ENCODE measurements at regions not wholly inside any gene's neighbourhood (a gene's known extent, or its start where the extent isn't known, plus 50 kb on each side); places are given as distances from the start of the nearest gene placed in this dataset.

DNA sequence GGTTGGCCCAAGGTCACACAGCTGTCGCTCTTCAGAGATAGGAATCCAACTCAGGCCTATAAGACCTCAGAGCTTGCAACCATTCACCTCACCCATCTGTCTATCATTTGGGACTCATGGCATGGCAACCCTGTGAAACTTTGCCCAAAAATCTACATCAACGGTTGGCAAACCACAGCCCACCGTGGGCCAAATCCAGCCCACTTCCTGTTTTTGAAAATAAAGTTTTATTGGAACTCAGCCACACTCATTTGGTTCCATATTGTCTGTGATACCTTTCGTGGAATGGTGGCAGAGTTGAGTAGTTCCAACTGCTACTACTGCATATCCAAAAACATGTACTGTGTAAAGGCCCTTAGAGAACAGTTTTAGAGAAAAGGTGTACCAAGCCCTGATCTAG lies 307.8 kb downstream of the MN1 start:
- no peak overlapping the region for H2AK5ac ChIP-seq (ENCODE audit: low read depth, low read length)
- no peak overlapping the region for H2BK120ac ChIP-seq (replicated peaks; ENCODE audit: low read depth, low read length)
- H3K79me1 ChIP-seq (ENCODE audit: low read depth, low read length) = no peaks in the 10 kb centered on the region
- no peak overlapping the region for H3K4ac ChIP-seq (replicated peaks; ENCODE audit: insufficient read length, low read depth, low read length)
- H4K5ac ChIP-seq (ENCODE audit: insufficient read length, low read depth, low read length) = no peak overlapping the region
- no peak overlapping the region for H2BK12ac ChIP-seq (ENCODE audit: low read depth, low read length)
- POLR2A ChIA-PET (ENCODE audit: partially characterized antibody) = no interaction called here
- H3K4me2 ChIP-seq (ENCODE audit: insufficient read depth in 1 of 2, low read depth in 2 of 2, low read length in 2 of 2) = no peak overlapping the region
- no peak overlapping the region for H3K27ac ChIP-seq (ENCODE audit: low read depth, low read length)
- no peak overlapping the region for H2BK15ac ChIP-seq (ENCODE audit: low read length)
- no peak for FAIRE-seq
- peaks cover 0 to 7% (median 3%) of the 10 kb centered on the region in 4 experiments; a peak in 4 of 7 replicates for H3K4me1 ChIP-seq (replicated peaks in 1 of 4; ENCODE audit: control insufficient read depth in 3 of 4, insufficient read depth in 4 of 4, low read length in 3 of 4)
- no peak overlapping the region for H3K56ac ChIP-seq (replicated peaks; ENCODE audit: insufficient read length, low read depth, low read length)
- no peak overlapping the region for H3K4me3 ChIP-seq (ENCODE audit: extremely low read depth in 1 of 4, insufficient read depth in 2 of 4, low read depth in 3 of 4, low read length in 4 of 4)
- WGBS, 2 experiments (ENCODE audit: extremely low coverage in 1 of 2, insufficient coverage in 1 of 2, insufficient read length in 1 of 2, insufficient replicate concordance in 2 of 2, low coverage in 1 of 2, low lambda C conversion rate in 2 of 2, missing lambda C conversion rate in 1 of 2) = 92% methylated on average over 4 of the region's 4 CpGs; no CpG with 5 or more reads in 1 of the 2 experiments
- no peak overlapping the region for H3K23ac ChIP-seq (ENCODE audit: insufficient read length)
- H3K9me3 ChIP-seq (ENCODE audit: insufficient read depth in 2 of 2, low read depth in 1 of 2, low read length in 1 of 2) = no peaks in the 10 kb centered on the region
- no peak overlapping the region for H2BK5ac ChIP-seq (ENCODE audit: low read depth, low read length)
- no peak overlapping the region for H3K14ac ChIP-seq (ENCODE audit: insufficient read length)
- no peak for DNase-seq (ENCODE audit: low read depth in 1 of 2, low spot score in 2 of 2)
- H2AFZ ChIP-seq (ENCODE audit: low read length) = no peak overlapping the region
- no peaks in the 10 kb centered on the region for H4K20me1 ChIP-seq (replicated peaks in 1 of 2; ENCODE audit: control insufficient read depth in 1 of 2, insufficient read depth in 2 of 2, low read length in 2 of 2)
- H3K18ac ChIP-seq (ENCODE audit: extremely low read depth, low read length) = no peak overlapping the region; the same call in 1 of the 2 replicates
- CTCF ChIA-PET (ENCODE audit: partially characterized antibody) = interaction anchor here (1.4 kb wide), 1 partner anchor 89 kb away, joined by 3 read pairs; no protein-coding TSS in a partner anchor
- no peaks in the 10 kb centered on the region for H3K27me3 ChIP-seq (replicated peaks in 1 of 4; ENCODE audit: control insufficient read depth in 3 of 4, extremely low read depth in 1 of 4, insufficient read depth in 3 of 4, low read length in 3 of 4)
- no peak overlapping the region for H2BK20ac ChIP-seq (ENCODE audit: low read length)
- H3K79me2 ChIP-seq (ENCODE audit: control insufficient read depth in 1 of 2, insufficient read depth in 2 of 2, low read length in 2 of 2) = no peaks in the 10 kb centered on the region
- H4K91ac ChIP-seq (replicated peaks; ENCODE audit: insufficient read length, low read length) = no peak overlapping the region
- no peaks in the 10 kb centered on the region for H3K36me3 ChIP-seq (ENCODE audit: control insufficient read depth in 2 of 4, insufficient read depth in 4 of 4, low read length in 3 of 4)
- no peaks in the 10 kb centered on the region for H3K23me2 ChIP-seq (ENCODE audit: low read depth, low read length)
- no peak overlapping the region for H4K8ac ChIP-seq (ENCODE audit: extremely low read depth, insufficient read depth, low read length)
- H3K9ac ChIP-seq (replicated peaks in 1 of 4; ENCODE audit: extremely low read depth in 1 of 4, low read depth in 3 of 4, low read length in 3 of 4) = no peak overlapping the region
- no peak for TF ChIP-seq SP4 (IDR thresholded peaks at IDR 0.05; ENCODE audit: low read length)
- no peak for TF ChIP-seq TAF7 (optimal IDR thresholded peaks at IDR 0.05; ENCODE audit: borderline replicate concordance, low read depth, low read length)
- no peak for TF ChIP-seq HDAC6 (IDR thresholded peaks at IDR 0.05; ENCODE audit: low read depth, low read length)
- TF ChIP-seq JUN (IDR thresholded peaks at IDR 0.05; ENCODE audit: low read depth, low read length) = no peak
- TF ChIP-seq KDM4A (IDR thresholded peaks at IDR 0.05; ENCODE audit: low read depth, low read length, severe bottlenecking) = no peak
- TF ChIP-seq POLR2A (IDR thresholded peaks at IDR 0.05; ENCODE audit: control extremely low read depth in 1 of 2, low read depth in 2 of 2, low read length in 2 of 2) = no peak
- no peak for TF ChIP-seq CBX8 (IDR thresholded peaks at IDR 0.05; ENCODE audit: borderline replicate concordance, low read depth, low read length)
- no peak for TF ChIP-seq SP1 (IDR thresholded peaks at IDR 0.05; ENCODE audit: low read depth, low read length)
- TF ChIP-seq, protein P1, sequence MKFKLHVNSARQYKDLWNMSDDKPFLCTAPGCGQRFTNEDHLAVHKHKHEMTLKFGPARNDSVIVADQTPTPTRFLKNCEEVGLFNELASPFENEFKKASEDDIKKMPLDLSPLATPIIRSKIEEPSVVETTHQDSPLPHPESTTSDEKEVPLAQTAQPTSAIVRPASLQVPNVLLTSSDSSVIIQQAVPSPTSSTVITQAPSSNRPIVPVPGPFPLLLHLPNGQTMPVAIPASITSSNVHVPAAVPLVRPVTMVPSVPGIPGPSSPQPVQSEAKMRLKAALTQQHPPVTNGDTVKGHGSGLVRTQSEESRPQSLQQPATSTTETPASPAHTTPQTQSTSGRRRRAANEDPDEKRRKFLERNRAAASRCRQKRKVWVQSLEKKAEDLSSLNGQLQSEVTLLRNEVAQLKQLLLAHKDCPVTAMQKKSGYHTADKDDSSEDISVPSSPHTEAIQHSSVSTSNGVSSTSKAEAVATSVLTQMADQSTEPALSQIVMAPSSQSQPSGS (IDR thresholded peaks at IDR 0.05; ENCODE audit: low read length) = no peak
- no peak for TF ChIP-seq GABPA (IDR thresholded peaks at IDR 0.05; ENCODE audit: borderline replicate concordance, insufficient read depth, low read length)
- TF ChIP-seq ASH2L (IDR thresholded peaks at IDR 0.05; ENCODE audit: low read length) = no peak
- TF ChIP-seq RNF2 (IDR thresholded peaks at IDR 0.05; ENCODE audit: borderline replicate concordance, low read depth, low read length, missing control alignments, poor library complexity, severe bottlenecking) = no peak
- TF ChIP-seq HDAC2 (IDR thresholded peaks at IDR 0.05; ENCODE audit: borderline replicate concordance in 1 of 2, low read depth in 2 of 2, low read length in 2 of 2) = no peak
- no peak for TF ChIP-seq CREB1 (IDR thresholded peaks at IDR 0.05)

Data from H1 (cell line).